Heart right ventricle (tissue), 16 donors: ENCODE measurements at regions not wholly inside any gene's neighbourhood (a gene's known extent, or its start where the extent isn't known, plus 50 kb on each side); places are given as distances from the start of the nearest gene placed in this dataset.

ENCODE experiments used
- ATAC-seq, 8 donors: fragments of 200-7000 bp; cut with Tn5 transposase; one replicate each; pipeline ENCODE4 v1.9.1; 2020; ENCODE audit warnings: mild to moderate bottlenecking in 8 of 8, moderate library complexity in 8 of 8, moderate number of reproducible peaks in 1 of 8
- DNase-seq, 2 donors: peaks; one replicate each; pipeline ENCODE4 v3.0.0-alpha.2; 2020
- H3K27ac ChIP-seq, 10 donors: fragments of 200-600 bp; sonication (generic) in 2 of 10; one replicate each; pipeline versions ENCODE4 v1.5.0 to v1.8.0; 2020 to 2022; ENCODE audit warnings: mild to moderate bottlenecking in 3 of 10
- H3K27me3 ChIP-seq, 7 donors: fragments of 200-600 bp; one replicate each; pipeline ENCODE4 v1.8.0; 2021 to 2022; ENCODE audit warnings: mild to moderate bottlenecking in 2 of 7
- H3K36me3 ChIP-seq, 9 donors: fragments of 200-600 bp; sonication (generic) in 1 of 9; one replicate each; pipeline versions ENCODE4 v1.5.0 to v1.8.0; 2020 to 2022; ENCODE audit warnings: mild to moderate bottlenecking in 2 of 9
- H3K4me1 ChIP-seq, 9 donors: fragments of 200-600 bp; sonication (generic) in 1 of 9; one replicate each; pipeline versions ENCODE4 v1.5.0 to v1.8.0; 2020 to 2022; ENCODE audit warnings: mild to moderate bottlenecking in 4 of 9
- H3K4me3 ChIP-seq, 10 donors: fragments of 200-600 bp; sonication (generic) in 2 of 10; one replicate each; pipeline versions ENCODE4 v1.5.0 to v1.8.0; 2020 to 2022; ENCODE audit warnings: mild to moderate bottlenecking in 7 of 10, moderate library complexity in 2 of 10
- H3K9me3 ChIP-seq, 11 donors: fragments of 200-600 bp in 10 of 11; sonication (generic) in 2 of 11; one replicate each; pipeline versions ENCODE4 v1.5.0 to v1.8.0; 2013 to 2022; ENCODE audit warnings: mild to moderate bottlenecking in 2 of 11, control low read depth in 1 of 11, moderate library complexity in 1 of 11
- CTCF ChIP-seq, 9 donors: fragments of 200-600 bp; sonication (generic) in 2 of 9; IDR thresholded peaks; one replicate each; pipeline versions ENCODE4 v1.5.0 to v1.8.0; 2021 to 2022; ENCODE audit warnings: antibody characterized with exemption in 9 of 9, mild to moderate bottlenecking in 5 of 9, moderate library complexity in 1 of 9
- WGBS, 2 donors: extraction: QIAGEN DNeasy Blood & Tissue Kit; methylation state at CpG; one replicate each; pipeline ENCODE4 v1.1.7; 2013; ENCODE audit warnings: inconsistent platforms in 1 of 2; 5-methylcytosine and 5-hydroxymethylcytosine counted together
- intact Hi-C, 10 donors: fragments of 100-400 bp; cut with DNase I; formaldehyde crosslinking; loops; one replicate each; pipeline versions ENCODE4 v1.11.1 to v1.14.2; 2022
- donor health status: Arrhythmogenic right ventricular cardiomyopathy.
- donor health status: ischemic (EF 13 %, LVEDD 7.1; RV severe dilation, severe dysfunction).
- donor health status: healthy with polysubstance abuse.
- donor health status: DM: no; HTN: yes; CAD: no.
- donor health status: DM: no; HTN: no; CAD: no.
- donor health status: ischemic (EF 25% LVEDD 6.9; RV normal size, moderate dysfunction).
- donor health status: ischemic (EF 25% LVEDD 5.7; RV mildly dilated, moderate dysfunction).
- donor health status: healthy.
- donor health status: DM: yes; HTN: yes; CAD: no.
- donor health status: Ischemic cardiomyopathy.
- donor health status: ischemic (EF 35%, LVEDD 5.7; RV mildly dilated, moderate dysfunction).
- donor health status: nonischemic (EF 11% LVEDD 7.7; RV severe dilation, severe dysfunction).
- donor health status: DM: yes; HTN: yes; CAD: no.
- donor health status: PGD.
- donor health status: ischemic (EF 29% LVEDD 5.4; RV normal size, mild dysfunction).
- donor health status: nonischemic (EF 23%, LVEDD 6.1; RV moderate dilation, normal function).

GRCh38 chr2:128573531-128573930 lies 254.9 kb upstream of the HS6ST1 start:
- Histone ChIP-seq H3K9me3 (no peaks in the 10 kb centered on the region), H3K27ac (no peak overlapping the region), H3K4me1 (no peaks in the 10 kb centered on the region), H3K4me3 (no peak overlapping the region), H3K36me3 (no peaks in the 10 kb centered on the region), H3K27me3 (no peaks in the 10 kb centered on the region)
- no peak for TF ChIP-seq CTCF (IDR thresholded peaks at IDR 0.05)
- intact Hi-C loops: no loop called here
- WGBS, 2 donors: 86 to 88% methylated on average over 4 of the region's 4 CpGs
- DNase-seq (no peak), ATAC-seq (peak in 1 of 8 donors; percentile 50)

GRCh38 chr2:128577141-128577930 lies 258.7 kb upstream of the HS6ST1 start:
- intact Hi-C loops: no loop called here
- no peak for TF ChIP-seq CTCF (IDR thresholded peaks at IDR 0.05)

GRCh38 chr2:128578406-128579390 lies 260.0 kb upstream of the HS6ST1 start:
- ATAC-seq (peak in 1 of 8 donors; percentile 39), DNase-seq (no peak)
- H3K4me3 ChIP-seq: no peak overlapping the region
- H3K36me3 ChIP-seq: no peaks in the 10 kb centered on the region
- no peaks in the 10 kb centered on the region for H3K4me1 ChIP-seq
- H3K27ac ChIP-seq: no peak overlapping the region
- no peak for TF ChIP-seq CTCF (IDR thresholded peaks at IDR 0.05)
- H3K27me3 ChIP-seq: no peaks in the 10 kb centered on the region
- intact Hi-C loops: no loop called here
- 78 to 83% methylated on average over 10 of the region's 10 CpGs for WGBS, 2 donors
- H3K9me3 ChIP-seq: no peaks in the 10 kb centered on the region

More at GRCh38 chr2:128577141-128577930, 258.7 kb upstream of the HS6ST1 start:
- Histone ChIP-seq H3K4me3 (no peak overlapping the region), H3K9me3 (no peaks in the 10 kb centered on the region), H3K4me1 (no peaks in the 10 kb centered on the region), H3K27me3 (no peaks in the 10 kb centered on the region), H3K36me3 (no peaks in the 10 kb centered on the region), H3K27ac (no peak overlapping the region)
- ATAC-seq (no peak), DNase-seq (no peak)
- WGBS, 2 donors: 87 to 90% methylated on average over 7 of the region's 7 CpGs

GRCh38 chr2:128579825-128580224 lies 261.2 kb upstream of the HS6ST1 start:
- Histone ChIP-seq H3K27me3 (no peaks in the 10 kb centered on the region), H3K4me3 (no peak overlapping the region), H3K36me3 (no peaks in the 10 kb centered on the region), H3K9me3 (peaks cover 0 to 4% (median 0%) of the 10 kb centered on the region in 11 donors), H3K4me1 (no peaks in the 10 kb centered on the region), H3K27ac (no peak overlapping the region)
- WGBS, 2 donors: 77 to 78% methylated on average over 5 of the region's 5 CpGs
- TF ChIP-seq CTCF (IDR thresholded peaks at IDR 0.05): no peak
- intact Hi-C loops: no loop called here
- DNase-seq: no peak
- no peak for ATAC-seq
